Heart left ventricle (tissue), 16 donors: ENCODE measurements at regions not wholly inside any gene's neighbourhood (a gene's known extent, or its start where the extent isn't known, plus 50 kb on each side); places are given as distances from the start of the nearest gene placed in this dataset.

Source experiments
- ATAC-seq, 4 donors: fragments of 200-7000 bp; cut with Tn5 transposase; one replicate each; pipeline ENCODE4 v1.9.1; 2020 to 2022; ENCODE audit warnings: moderate library complexity in 4 of 4, mild to moderate bottlenecking in 3 of 4, moderate number of reproducible peaks in 1 of 4
- DNase-seq, 5 donors: peaks; one replicate each; pipeline ENCODE4 v3.0.0-alpha.2; 2020
- H3K27ac ChIP-seq, 12 donors: fragments of 200-600 bp; sonication (generic) in 4 of 12; one replicate each; pipeline versions ENCODE4 v1.5.0 to v1.8.0; 2016 to 2022; ENCODE audit warnings: mild to moderate bottlenecking in 2 of 12
- H3K27me3 ChIP-seq, 9 donors: fragments of 200-600 bp; sonication (generic) in 2 of 9; one replicate each; pipeline versions ENCODE4 v1.5.1 to v1.8.0; 2016 to 2022; ENCODE audit warnings: mild to moderate bottlenecking in 3 of 9
- H3K36me3 ChIP-seq, 9 donors: fragments of 200-600 bp; sonication (generic) in 2 of 9; one replicate each; pipeline versions ENCODE4 v1.5.0 to v1.8.0; 2018 to 2022; ENCODE audit warnings: mild to moderate bottlenecking in 2 of 9
- H3K4me1 ChIP-seq, 12 donors: fragments of 200-600 bp; sonication (generic) in 4 of 12; one replicate each; pipeline versions ENCODE4 v1.5.0 to v1.8.0; 2016 to 2022; ENCODE audit warnings: mild to moderate bottlenecking in 3 of 12
- H3K4me3 ChIP-seq, 12 donors: fragments of 200-600 bp; sonication (generic) in 4 of 12; one replicate each; pipeline versions ENCODE4 v1.5.0 to v1.8.0; 2017 to 2022; ENCODE audit warnings: mild to moderate bottlenecking in 9 of 12, moderate library complexity in 4 of 12
- H3K9me3 ChIP-seq, 12 donors: fragments of 200-600 bp; sonication (generic) in 4 of 12; one replicate each; pipeline versions ENCODE4 v1.5.0 to v1.8.0; 2016 to 2022; ENCODE audit warnings: mild to moderate bottlenecking in 1 of 12
- POLR2A ChIP-seq, 2 donors: fragments of 450-650 bp; IDR thresholded peaks; one replicate each; pipeline ENCODE4 v1.6.1; 2017; ENCODE audit warnings: antibody characterized with exemption in 2 of 2, mild to moderate bottlenecking in 2 of 2, moderate library complexity in 2 of 2
- WGBS, 4 donors: extraction: QIAGEN DNeasy Blood & Tissue Kit in 2 of 4; methylation state at CpG; one replicate each; pipeline versions ENCODE4 v1.1.5 to v1.1.7; 2013 to 2018; 5-methylcytosine and 5-hydroxymethylcytosine counted together
- intact Hi-C, 10 donors: fragments of 100-400 bp; cut with DNase I; formaldehyde crosslinking; loops; one replicate each; pipeline versions ENCODE4 v1.11.1 to v1.14.2; 2022
- TF ChIP-seq, protein P1 (sequence below), 12 donors: fragments of 200-600 bp; sonication (generic) in 4 of 12; IDR thresholded peaks; one replicate each; pipeline versions ENCODE4 v1.5.0 to v1.8.0; 2018 to 2022; ENCODE audit warnings: antibody characterized with exemption in 12 of 12, mild to moderate bottlenecking in 5 of 12
- donor health status: ischemic (EF 13 %, LVEDD 7.1; RV severe dilation, severe dysfunction).
- donor health status: healthy with polysubstance abuse.
- donor health status: DM: no; HTN: yes; CAD: no.
- donor health status: DM: no; HTN: no; CAD: no.
- donor health status: ischemic (EF 25% LVEDD 6.9; RV normal size, moderate dysfunction).
- donor health status: ischemic (EF 25% LVEDD 5.7; RV mildly dilated, moderate dysfunction).
- donor health status: healthy.
- donor health status: DM: yes; HTN: yes; CAD: no.
- donor health status: ischemic (EF 35%, LVEDD 5.7; RV mildly dilated, moderate dysfunction).
- donor health status: nonischemic (EF 11% LVEDD 7.7; RV severe dilation, severe dysfunction).
- donor health status: DM: yes; HTN: yes; CAD: no.
- donor health status: PGD.
- donor health status: ischemic (EF 29% LVEDD 5.4; RV normal size, mild dysfunction).
- donor health status: nonischemic (EF 23%, LVEDD 6.1; RV moderate dilation, normal function).

DNA sequence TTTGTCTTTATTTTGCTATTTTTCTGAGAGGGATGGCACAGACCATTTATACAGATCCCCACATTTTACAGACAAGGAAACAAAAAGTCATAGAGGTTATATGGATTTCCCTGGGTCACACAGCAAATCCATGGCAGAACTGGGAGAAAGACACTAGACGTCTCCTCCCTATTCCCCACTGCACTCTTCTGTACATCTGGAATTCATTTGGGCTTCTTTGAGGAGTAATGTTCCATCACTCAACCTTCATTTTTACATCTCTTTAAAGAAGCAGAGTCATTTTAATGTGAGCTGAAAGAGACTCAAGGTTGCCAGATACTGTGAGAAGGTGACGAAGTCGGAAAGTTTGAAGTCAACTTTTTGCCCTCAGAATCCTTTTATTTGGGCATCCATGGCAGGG is 207.3 kb downstream of the OTOR start:
- ATAC-seq (no peak), DNase-seq (no peak)
- Histone ChIP-seq H3K27me3 (no peaks in the 10 kb centered on the region), H3K4me3 (no peak overlapping the region), H3K36me3 (no peaks in the 10 kb centered on the region), H3K4me1 (no peaks in the 10 kb centered on the region), H3K9me3 (peaks cover 0 to 3% (median 0%) of the 10 kb centered on the region in 12 donors), H3K27ac (no peak overlapping the region)
- intact Hi-C loops: no loop called here
- WGBS, 4 donors: 60 to 86% (median 80%) methylated on average over 3 of the region's 3 CpGs
- no peak for TF ChIP-seq POLR2A (IDR thresholded peaks at IDR 0.05)
- TF ChIP-seq, protein P1, sequence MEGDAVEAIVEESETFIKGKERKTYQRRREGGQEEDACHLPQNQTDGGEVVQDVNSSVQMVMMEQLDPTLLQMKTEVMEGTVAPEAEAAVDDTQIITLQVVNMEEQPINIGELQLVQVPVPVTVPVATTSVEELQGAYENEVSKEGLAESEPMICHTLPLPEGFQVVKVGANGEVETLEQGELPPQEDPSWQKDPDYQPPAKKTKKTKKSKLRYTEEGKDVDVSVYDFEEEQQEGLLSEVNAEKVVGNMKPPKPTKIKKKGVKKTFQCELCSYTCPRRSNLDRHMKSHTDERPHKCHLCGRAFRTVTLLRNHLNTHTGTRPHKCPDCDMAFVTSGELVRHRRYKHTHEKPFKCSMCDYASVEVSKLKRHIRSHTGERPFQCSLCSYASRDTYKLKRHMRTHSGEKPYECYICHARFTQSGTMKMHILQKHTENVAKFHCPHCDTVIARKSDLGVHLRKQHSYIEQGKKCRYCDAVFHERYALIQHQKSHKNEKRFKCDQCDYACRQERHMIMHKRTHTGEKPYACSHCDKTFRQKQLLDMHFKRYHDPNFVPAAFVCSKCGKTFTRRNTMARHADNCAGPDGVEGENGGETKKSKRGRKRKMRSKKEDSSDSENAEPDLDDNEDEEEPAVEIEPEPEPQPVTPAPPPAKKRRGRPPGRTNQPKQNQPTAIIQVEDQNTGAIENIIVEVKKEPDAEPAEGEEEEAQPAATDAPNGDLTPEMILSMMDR (IDR thresholded peaks at IDR 0.05): no peak

DNA sequence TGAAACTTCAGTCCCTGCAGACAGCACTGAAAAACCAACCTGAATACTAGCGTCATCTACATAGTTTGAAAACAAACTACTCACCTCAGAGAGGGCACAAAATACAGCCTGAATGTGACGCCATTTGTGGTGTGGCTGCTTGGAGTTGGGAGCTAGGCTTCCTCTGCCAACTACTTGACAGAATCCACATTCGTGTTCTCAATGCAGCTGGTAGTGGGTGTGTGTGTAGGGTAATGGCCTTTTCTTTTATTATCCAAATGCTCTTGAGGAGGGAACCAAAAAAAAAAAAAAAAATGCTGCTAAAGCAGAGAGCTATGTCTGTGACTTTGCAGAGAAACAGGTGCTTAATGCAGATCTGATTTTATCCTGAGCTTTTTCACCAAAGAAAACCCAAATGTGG is 207.8 kb downstream of the OTOR start:
- TF ChIP-seq, protein P1 (IDR thresholded peaks at IDR 0.05): no peak
- TF ChIP-seq POLR2A (IDR thresholded peaks at IDR 0.05): no peak
- Histone ChIP-seq H3K4me1 (no peaks in the 10 kb centered on the region), H3K27me3 (no peaks in the 10 kb centered on the region), H3K9me3 (peaks cover 0 to 2% (median 0%) of the 10 kb centered on the region in 12 donors), H3K36me3 (no peaks in the 10 kb centered on the region), H3K4me3 (no peak overlapping the region), H3K27ac (no peak overlapping the region)
- intact Hi-C loops: no loop called here
- WGBS, 4 donors: 59 to 68% (median 59%) methylated on average over 3 of the region's 3 CpGs
- DNase-seq (no peak), ATAC-seq (no peak)

DNA sequence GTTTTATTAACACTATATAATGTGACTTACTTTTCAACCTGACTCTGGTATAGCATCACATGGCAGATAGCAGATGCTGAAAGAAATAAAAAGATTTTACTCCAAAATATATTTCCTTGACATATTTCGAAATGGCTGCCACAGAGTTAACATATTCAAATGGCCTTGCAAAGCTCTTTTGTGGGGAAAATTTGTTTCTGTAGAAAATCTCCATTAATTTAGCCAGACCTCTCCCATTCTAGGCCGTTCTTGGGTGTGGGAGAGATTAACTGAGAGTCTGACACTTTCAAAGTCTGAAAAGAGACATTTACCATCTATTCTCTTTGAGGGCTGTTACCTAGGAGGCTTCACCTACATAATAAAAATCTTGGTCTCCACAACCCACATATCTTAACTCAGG is 217.2 kb downstream of the OTOR start:
- intact Hi-C loops: no loop called here
- 53 to 74% (median 58%) methylated on average over 2 of the region's 2 CpGs for WGBS, 4 donors

DNA sequence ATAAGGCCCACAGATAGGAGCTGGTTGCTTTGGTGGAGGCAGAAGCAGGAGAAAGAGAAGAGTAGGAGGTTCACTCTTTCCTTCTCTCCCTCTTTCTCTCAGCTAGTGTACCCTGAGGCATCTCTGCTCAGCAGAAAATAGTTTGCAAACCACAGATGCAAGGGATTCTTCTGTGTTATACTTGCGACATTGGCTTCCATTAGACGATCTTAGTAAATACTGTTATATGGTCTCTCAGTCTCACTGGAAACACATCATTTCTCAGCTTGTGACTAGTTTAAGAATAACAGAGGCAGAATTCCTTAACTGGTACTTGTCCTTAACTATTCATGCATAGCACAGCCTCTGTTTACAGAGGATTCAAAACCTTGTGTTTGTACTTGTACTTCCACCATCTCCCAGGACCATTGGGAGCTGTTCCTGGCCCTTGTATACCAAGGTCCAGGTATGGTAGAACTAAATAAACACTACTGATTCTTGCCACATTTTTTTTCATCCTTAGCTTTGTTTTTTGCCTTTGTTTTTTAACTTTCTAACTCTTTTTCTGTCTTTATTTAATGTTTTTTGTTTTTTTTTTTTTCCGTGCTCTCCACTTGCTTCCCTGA is 218.2 kb downstream of the OTOR start:
- ATAC-seq (no peak), DNase-seq (no peak)
- Histone ChIP-seq H3K9me3 (peaks cover 0 to 2% (median 0%) of the 10 kb centered on the region in 12 donors), H3K4me1 (no peaks in the 10 kb centered on the region), H3K27ac (no peak overlapping the region), H3K4me3 (no peak overlapping the region), H3K27me3 (no peaks in the 10 kb centered on the region), H3K36me3 (no peaks in the 10 kb centered on the region)
- intact Hi-C loops: no loop called here
- 91 to 95% (median 93%) methylated on average over 3 of the region's 3 CpGs for WGBS, 4 donors
- TF ChIP-seq POLR2A (IDR thresholded peaks at IDR 0.05): no peak
- TF ChIP-seq, protein P1 (IDR thresholded peaks at IDR 0.05): no peak

More for the DNA sequence above, 217.2 kb downstream of the OTOR start:
- Histone ChIP-seq H3K4me1 (no peaks in the 10 kb centered on the region), H3K4me3 (no peak overlapping the region), H3K36me3 (no peaks in the 10 kb centered on the region), H3K27me3 (no peaks in the 10 kb centered on the region), H3K9me3 (peaks cover 0 to 3% (median 0%) of the 10 kb centered on the region in 12 donors), H3K27ac (no peak overlapping the region)
- TF ChIP-seq POLR2A (IDR thresholded peaks at IDR 0.05): no peak
- TF ChIP-seq, protein P1 (IDR thresholded peaks at IDR 0.05): no peak
- ATAC-seq: no peak
- no peak for DNase-seq
